GM12892 (cell line): ENCODE measurements at regions not wholly inside any gene's neighbourhood (a gene's known extent, or its start where the extent isn't known, plus 50 kb on each side); places are given as distances from the start of the nearest gene placed in this dataset.

Experiments
- DNase-seq: peaks from one replicate; pipeline ENCODE4 v3.0.0; 2011; ENCODE audit not compliant: insufficient read length
- FAIRE-seq: peaks from 2 replicates; lab custom pipeline; 2011; peaks lifted over from hg19 to GRCh38; lab: Jason Lieb, UNC
- POLR2A ChIP-seq: IDR thresholded peaks from 2 replicates; pipeline ENCODE4 v1.6.1; 2011; ENCODE audit warnings: low read depth, low read length, control low read depth
- POLR2AphosphoS5 ChIP-seq: IDR thresholded peaks from 2 replicates; pipeline ENCODE4 v1.6.1; 2011; ENCODE audit warnings: low read depth, low read length, control low read depth
- TAF1 ChIP-seq: IDR thresholded peaks from 2 replicates; pipeline ENCODE4 v1.6.1; 2011; ENCODE audit warnings: low read depth, mild to moderate bottlenecking, control low read depth, low read length, borderline replicate concordance

DNA sequence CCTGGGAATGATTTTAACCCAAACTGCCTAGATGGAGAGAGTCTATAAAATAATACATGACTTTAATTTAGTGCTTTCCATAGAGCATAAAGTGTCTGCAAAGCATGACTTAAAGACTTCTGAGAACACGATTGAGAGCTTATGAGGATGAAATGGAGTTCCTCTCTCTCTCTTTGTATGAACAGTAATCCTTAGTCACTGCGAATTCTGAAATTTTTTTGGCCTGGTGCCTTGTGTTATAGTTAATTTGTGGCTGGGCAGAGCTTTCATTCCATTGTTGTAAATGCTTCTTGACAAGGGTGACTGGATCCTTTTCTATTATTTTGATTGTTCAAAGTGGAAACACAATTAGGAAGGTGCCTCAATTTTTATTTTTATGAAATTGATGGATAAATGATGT lies 179.5 kb downstream of the CEP135 start:
- DNase-seq (no peak), FAIRE-seq (no peak)
- TF ChIP-seq POLR2A (no peak), TAF1 (no peak), POLR2AphosphoS5 (no peak)

DNA sequence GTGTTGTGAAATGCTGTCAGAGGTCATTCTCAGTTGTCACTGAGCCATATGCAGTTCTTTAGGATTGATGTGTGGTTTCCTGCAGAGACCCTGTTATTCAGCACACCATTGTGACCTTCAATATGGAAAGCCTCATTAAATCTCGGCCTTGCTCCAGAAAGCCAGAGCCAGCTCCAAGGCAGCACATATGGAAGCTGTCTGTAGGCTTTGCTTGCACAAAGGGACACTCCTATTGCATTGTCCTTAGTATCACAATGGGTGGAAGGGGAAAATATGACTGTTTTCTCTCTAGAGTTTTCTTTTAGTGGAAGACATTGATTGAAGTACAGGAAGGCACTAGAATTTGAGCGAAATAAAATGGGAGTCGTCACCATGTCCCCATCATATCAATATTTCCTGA lies 179.0 kb downstream of the CEP135 start:
- FAIRE-seq, result no peak
- TF ChIP-seq POLR2A (no peak), POLR2AphosphoS5 (no peak), TAF1 (no peak)
- no peak for DNase-seq

- FAIRE-seq, result no peak
- DNase-seq, result no peak
- no peak for TF ChIP-seq POLR2A
- no peak for TF ChIP-seq POLR2AphosphoS5
- no peak for TF ChIP-seq TAF1
Measured at GRCh38 chr4:56123547-56123946, 174.8 kb downstream of the CEP135 start.

DNA sequence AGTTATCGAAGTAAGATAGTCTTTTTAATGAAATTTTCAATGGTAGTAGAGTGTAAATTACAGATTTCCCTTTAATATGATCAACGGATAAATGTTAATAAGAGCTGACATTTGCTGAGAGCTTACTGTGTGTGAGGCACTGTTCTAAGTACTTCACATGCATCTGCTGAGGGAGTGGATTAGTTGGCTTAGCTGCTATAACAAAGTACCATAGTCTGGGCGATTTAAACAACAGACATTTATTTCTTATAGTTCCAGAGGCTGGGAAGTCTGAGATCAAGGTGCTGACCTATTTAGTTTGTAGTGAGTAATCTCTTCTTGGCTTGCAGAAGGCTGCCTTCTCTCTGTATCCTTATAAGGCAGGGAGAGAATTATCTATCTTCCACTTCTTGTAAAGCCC lies 174.3 kb downstream of the CEP135 start:
- DNase-seq, result no peak
- TF ChIP-seq POLR2AphosphoS5 (no peak), POLR2A (no peak), TAF1 (no peak)
- FAIRE-seq, result no peak

GRCh38 chr4:56118845-56119244 lies 170.1 kb downstream of the CEP135 start:
- DNase-seq, result no peak
- no peak for TF ChIP-seq POLR2A
- TF ChIP-seq POLR2AphosphoS5, result no peak
- no peak for TF ChIP-seq TAF1
- FAIRE-seq, result no peak

DNA sequence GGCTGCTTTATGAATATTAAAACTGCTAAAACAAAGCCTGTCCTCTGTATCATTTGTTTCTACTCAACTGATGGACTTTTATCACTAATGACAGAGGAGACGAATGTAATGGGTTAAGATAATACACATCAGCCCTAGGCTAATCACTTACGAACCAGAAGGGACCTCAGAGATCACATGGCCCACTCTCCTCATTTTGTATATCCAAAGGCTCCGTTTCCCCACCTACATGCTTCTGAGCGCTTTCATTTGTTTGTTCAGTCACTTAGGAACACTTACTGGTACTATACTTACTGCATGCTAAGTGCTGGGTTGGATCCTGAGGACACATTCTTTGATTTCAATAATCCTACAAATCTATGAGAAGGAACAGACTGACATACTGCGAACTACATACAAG lies 169.3 kb downstream of the CEP135 start:
- TF ChIP-seq TAF1 (no peak), POLR2AphosphoS5 (no peak), POLR2A (no peak)
- no peak for DNase-seq
- no peak for FAIRE-seq

DNA sequence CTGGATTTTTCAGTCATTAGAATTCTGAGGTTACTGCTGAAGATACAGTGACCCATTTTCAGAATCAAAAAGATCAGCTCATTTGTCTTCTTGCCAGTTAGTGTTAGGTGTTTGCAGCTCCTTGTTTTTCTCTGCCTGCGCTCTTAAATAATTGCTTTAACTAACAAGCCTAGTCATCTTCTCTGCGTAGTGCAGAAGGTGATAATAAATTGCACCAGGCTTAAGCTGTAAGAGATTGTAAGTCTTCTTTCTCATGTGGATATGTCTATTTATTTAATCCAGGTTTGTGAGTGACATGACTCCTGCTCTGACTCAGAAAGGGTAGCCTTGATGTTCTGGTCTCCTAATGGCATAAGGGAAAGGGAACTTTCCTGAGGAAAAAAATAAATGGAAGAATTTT lies 167.2 kb downstream of the CEP135 start:
- no peak for FAIRE-seq
- TF ChIP-seq POLR2AphosphoS5, result no peak
- no peak for TF ChIP-seq POLR2A
- TF ChIP-seq TAF1, result no peak

GRCh38 chr4:56112377-56112776 lies 163.6 kb downstream of the CEP135 start:
- DNase-seq (no peak), FAIRE-seq (no peak)
- TF ChIP-seq POLR2AphosphoS5 (no peak), TAF1 (no peak), POLR2A (no peak)

More for the DNA sequence above, 167.2 kb downstream of the CEP135 start:
- no peak for DNase-seq

- no peak for FAIRE-seq
- TF ChIP-seq POLR2AphosphoS5 (no peak), POLR2A (no peak), TAF1 (no peak)
- DNase-seq, result no peak
Measured at GRCh38 chr4:56106180-56107147, 157.7 kb downstream of the CEP135 start.

GRCh38 chr4:56104188-56104587 lies 155.4 kb downstream of the CEP135 start:
- no peak for DNase-seq
- FAIRE-seq, result no peak
- TF ChIP-seq POLR2A (no peak), POLR2AphosphoS5 (no peak), TAF1 (no peak)

DNA sequence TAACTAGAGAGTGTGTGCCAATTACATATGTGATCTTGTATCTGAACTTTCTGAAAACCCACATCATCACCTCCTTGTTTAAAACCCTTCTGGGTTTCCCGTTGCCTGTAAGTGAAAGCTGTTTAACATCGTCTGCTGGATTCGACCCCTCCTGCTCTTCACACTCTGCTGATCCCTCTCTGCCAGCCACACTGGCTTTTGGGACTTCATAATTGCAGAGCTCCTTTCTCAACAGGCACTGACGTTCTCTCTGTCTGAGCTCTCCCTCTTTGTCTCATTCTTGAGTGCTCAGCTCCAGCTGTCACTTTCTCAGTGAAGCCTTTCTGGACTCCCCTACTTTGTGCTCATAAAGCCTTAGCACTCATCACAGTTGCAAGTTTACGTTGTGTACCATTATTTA lies 153.9 kb downstream of the CEP135 start:
- DNase-seq (no peak), FAIRE-seq (no peak)
- TF ChIP-seq POLR2A (no peak), TAF1 (no peak), POLR2AphosphoS5 (no peak)

GRCh38 chr4:56099378-56099786 lies 150.6 kb downstream of the CEP135 start:
- FAIRE-seq (no peak), DNase-seq (no peak)
- no peak for TF ChIP-seq POLR2A
- TF ChIP-seq TAF1, result no peak
- TF ChIP-seq POLR2AphosphoS5, result no peak
